HepG2 (cell line): ENCODE measurements at regions not wholly inside any gene's neighbourhood (a gene's known extent, or its start where the extent isn't known, plus 50 kb on each side); places are given as distances from the start of the nearest gene placed in this dataset.

Experiments used
- ATAC-seq: fragments of 200-7000 bp; cut with Tn5 transposase; 3 replicates; pipeline ENCODE4 v1.9.1; 2020; ENCODE audit warnings: mild to moderate bottlenecking, moderate library complexity
- BruUV-seq: library from RNA; stranded (reverse); fragments of 400-500 nt; replicated peaks from 2 replicates; lab custom pipeline; 2021; lab: Mats Ljungman, UMichigan
- CTCF ChIA-PET: fragments of 300-600 bp; formaldehyde crosslinking; extraction: SDS; loops from one replicate; lab custom pipeline; 2021; ENCODE audit warnings: low total read pairs, inconsistent platforms, low intra/inter-chr PET ratio; lab: Yijun Ruan, JAX
- POLR2A ChIA-PET: fragments of 350-600 bp; sonication (Branson Sonifier 250); formaldehyde crosslinking; loops from one replicate; lab custom pipeline; 2020; ENCODE audit warnings: antibody characterized with exemption, inconsistent platforms; lab: Yijun Ruan, JAX
- DNase-seq: peaks from one replicate; pipeline ENCODE4 v3.0.0-alpha.2; 2015; ENCODE audit warnings: low spot score
- FAIRE-seq: peaks from 3 replicates; lab custom pipeline; 2011; peaks lifted over from hg19 to GRCh38; lab: Jason Lieb, UNC
- H2AFZ ChIP-seq: one replicate; pipeline ENCODE4 v1.6.1; 2011; ENCODE audit warnings: low read length, inconsistent platforms
- H3K27ac ChIP-seq: fragments of 300-600 bp; 3 replicates; pipeline ENCODE4 v1.8.0; 2011; ENCODE audit warnings: mixed run types, mild to moderate bottlenecking, mixed read lengths, low read length, inconsistent platforms; ENCODE audit not compliant: insufficient read depth; ENCODE audit errors: extremely low read length
- H3K27me3 ChIP-seq, 2 experiments: fragments of 200-600 bp in 1 of 2; 2 replicates in 1 of 2; 3 replicates in 1 of 2; pipeline versions ENCODE4 v1.6.0 to v1.8.0; 2011; ENCODE audit warnings: low read length in 2 of 2, mild to moderate bottlenecking in 2 of 2, moderate library complexity in 2 of 2, inconsistent platforms in 1 of 2; ENCODE audit not compliant: insufficient read depth in 2 of 2, control insufficient read depth in 1 of 2
- H3K36me3 ChIP-seq, 2 experiments: fragments of 200-600 bp in 1 of 2; replicated peaks in 1 of 2; 2 replicates in 1 of 2; 3 replicates in 1 of 2; pipeline versions ENCODE4 v1.5.1 to v1.8.0; 2011; ENCODE audit warnings: low read length in 2 of 2, inconsistent platforms in 1 of 2; ENCODE audit not compliant: insufficient read depth in 2 of 2, control insufficient read depth in 1 of 2
- H3K4me1 ChIP-seq: 2 replicates; pipeline ENCODE4 v1.5.1; 2012; ENCODE audit warnings: low read length, inconsistent platforms; ENCODE audit not compliant: insufficient read depth
- H3K4me2 ChIP-seq: 2 replicates; pipeline ENCODE4 v1.6.0; 2011; ENCODE audit warnings: low read depth, low read length, inconsistent platforms
- H3K4me3 ChIP-seq, 3 experiments: fragments of 200-600 bp in 1 of 3; sonication (generic), shearing (Covaris generic) in 1 of 3; replicated peaks in 1 of 3; 2 replicates each; pipeline ENCODE4 v1.5.1; 2011 to 2016; ENCODE audit warnings: low read length in 3 of 3, inconsistent platforms in 2 of 3, low read depth in 2 of 3, mild to moderate bottlenecking in 2 of 3, control low read depth in 1 of 3, mixed read lengths in 1 of 3; ENCODE audit not compliant: insufficient read depth in 1 of 3
- H3K79me2 ChIP-seq: one replicate; pipeline ENCODE4 v1.6.1; 2011; ENCODE audit warnings: low read length, inconsistent platforms; ENCODE audit not compliant: insufficient read depth
- H3K9ac ChIP-seq: 2 replicates; pipeline ENCODE4 v1.6.0; 2011; ENCODE audit warnings: mild to moderate bottlenecking, low read depth, low read length, inconsistent platforms; ENCODE audit not compliant: insufficient read depth
- H3K9me3 ChIP-seq: 2 replicates; pipeline ENCODE4 v1.5.1; 2012; ENCODE audit warnings: mild to moderate bottlenecking, low read length
- H4K20me1 ChIP-seq: 2 replicates; pipeline ENCODE4 v1.6.0; 2011; ENCODE audit warnings: inconsistent platforms, mild to moderate bottlenecking, low read length, moderate library complexity; ENCODE audit not compliant: insufficient read depth
- AGO2 ChIP-seq: fragments of 200-400 bp; formaldehyde crosslinking; optimal IDR thresholded peaks from 2 replicates; pipeline ENCODE3; 2017; ENCODE audit warnings: mild to moderate bottlenecking, low read depth, low read length, moderate library complexity
- MYPOP ChIP-seq: sonication (generic); formaldehyde crosslinking; IDR thresholded peaks from 2 replicates; pipeline ENCODE4 v1.8.1; 2023; ENCODE audit warnings: mild to moderate bottlenecking, moderate library complexity, missing genetic modification reagents
- NFYB ChIP-seq: sonication (generic); formaldehyde crosslinking; IDR thresholded peaks from 2 replicates; pipeline ENCODE4 v1.4.0; 2020; ENCODE audit warnings: missing genetic modification reagents
- ZFP41 ChIP-seq: sonication (generic); formaldehyde crosslinking; IDR thresholded peaks from 2 replicates; pipeline ENCODE4 v1.4.0; 2020; ENCODE audit warnings: mild to moderate bottlenecking, missing genetic modification reagents, borderline replicate concordance
- ZFX ChIP-seq: sonication (generic); formaldehyde crosslinking; IDR thresholded peaks from 2 replicates; pipeline ENCODE4 v1.4.0; 2020; ENCODE audit warnings: mild to moderate bottlenecking, low read depth, missing genetic modification reagents, moderate library complexity
- ZMYM3 ChIP-seq: sonication (generic); formaldehyde crosslinking; IDR thresholded peaks from 2 replicates; pipeline ENCODE4 v1.5.1; 2020; ENCODE audit warnings: mild to moderate bottlenecking, missing genetic modification reagents
- ZNF276 ChIP-seq: sonication (generic); formaldehyde crosslinking; IDR thresholded peaks from 2 replicates; pipeline ENCODE4 v1.4.0; 2020; ENCODE audit warnings: mild to moderate bottlenecking, low read depth, missing genetic modification reagents
- ZNF605 ChIP-seq: sonication (generic); formaldehyde crosslinking; IDR thresholded peaks from 2 replicates; pipeline ENCODE4 v1.8.0; 2022; ENCODE audit warnings: mild to moderate bottlenecking, missing genetic modification reagents
- WGBS: methylation state at CpG from one replicate; pipeline ENCODE4 v1.1.6; 2017; ENCODE audit warnings: low lambda C conversion rate; 5-methylcytosine and 5-hydroxymethylcytosine counted together
- in situ Hi-C: cut with HindIII; loops from 2 replicates; pipeline ENCODE4 v1.10.0; 2017; ENCODE audit warnings: low pct_unique_long_range_greater_than_20kb; ENCODE audit not compliant: extremely low pct_ligation_motif_present
- intact Hi-C: fragments of 100-400 bp; cut with micrococcal nuclease; formaldehyde crosslinking; loops from one replicate; pipeline ENCODE4 v1.10.0; 2022; ENCODE audit not compliant: unreplicated experiment

DNA sequence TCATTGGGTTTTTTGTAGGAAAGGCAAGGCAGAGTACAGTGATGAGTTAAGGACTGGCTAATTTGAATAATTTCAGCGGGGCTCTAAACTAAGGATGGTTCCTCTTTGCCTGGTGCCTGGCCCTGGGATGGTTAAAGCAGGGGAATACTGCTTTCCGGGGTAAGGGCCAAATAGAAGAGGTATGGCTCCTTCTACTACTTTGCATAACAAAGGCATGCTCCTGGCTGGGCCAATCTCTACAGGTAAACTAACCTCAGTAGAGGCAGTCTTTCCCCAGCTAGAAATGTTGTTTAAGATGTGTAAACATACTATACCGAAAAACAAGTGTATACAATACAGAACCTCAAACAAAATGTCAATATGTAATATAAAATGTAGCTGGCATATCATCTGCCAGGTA lies 1239.0 kb downstream of the SLC16A7 start:
- ATAC-seq: no peak
- H4K20me1 ChIP-seq: no peaks in the 10 kb centered on the region
- H3K9me3 ChIP-seq: peaks cover 12% of the 10 kb centered on the region; the same call in 1 of the 2 replicates
- H3K79me2 ChIP-seq: no peaks in the 10 kb centered on the region
- no TSS peak for BruUV-seq
- intact Hi-C loops (no loop called here), in situ Hi-C loops (no loop called here)
- no peaks in the 10 kb centered on the region for H3K27me3 ChIP-seq
- no peak overlapping the region for H2AFZ ChIP-seq
- no peak overlapping the region for H3K4me2 ChIP-seq
- H3K4me3 ChIP-seq: no peak overlapping the region
- H3K4me1 ChIP-seq: no peaks in the 10 kb centered on the region
- TF ChIP-seq MYPOP (CRISPR knock-in tag): no peak
- no peak for TF ChIP-seq ZMYM3 (CRISPR knock-in tag)
- no peak for TF ChIP-seq ZFP41 (CRISPR knock-in tag)
- TF ChIP-seq ZNF605 (CRISPR knock-in tag): no peak
- TF ChIP-seq ZNF276 (CRISPR knock-in tag): no peak
- TF ChIP-seq ZFX (CRISPR knock-in tag): no peak
- TF ChIP-seq NFYB (CRISPR knock-in tag): no peak
- TF ChIP-seq AGO2: no peak
- ChIA-PET CTCF (no interaction called here), POLR2A (no interaction called here)
- no peaks in the 10 kb centered on the region for H3K36me3 ChIP-seq
- WGBS: 2% methylated on average over 3 of the region's 3 CpGs
- H3K27ac ChIP-seq: no peak overlapping the region
- DNase-seq: no peak
- no peak for FAIRE-seq
- no peak overlapping the region for H3K9ac ChIP-seq
